Upper lobe of left lung (tissue), 6 donors: ENCODE measurements at regions not wholly inside any gene's neighbourhood (a gene's known extent, or its start where the extent isn't known, plus 50 kb on each side); places are given as distances from the start of the nearest gene placed in this dataset.

Experiments
- ATAC-seq, 2 donors: fragments of 200-7000 bp; cut with Tn5 transposase; one replicate each; pipeline ENCODE4 v1.9.1; 2022; ENCODE audit warnings: mild to moderate bottlenecking in 2 of 2, moderate library complexity in 2 of 2; ENCODE audit not compliant: low FRiP score in 2 of 2
- DNase-seq, 2 donors: peaks; one replicate each; pipeline ENCODE4 v3.0.0-alpha.2; 2019 to 2020
- H3K27ac ChIP-seq, 4 donors: fragments of 200-600 bp; sonication (generic); one replicate each; pipeline ENCODE4 v1.5.1; 2016 to 2019
- H3K27me3 ChIP-seq, 4 donors: fragments of 200-600 bp; sonication (generic); one replicate each; pipeline ENCODE4 v1.5.1; 2017 to 2019
- H3K36me3 ChIP-seq, 4 donors: fragments of 200-600 bp; sonication (generic); one replicate each; pipeline ENCODE4 v1.5.1; 2016 to 2019
- H3K4me1 ChIP-seq, 4 donors: fragments of 200-600 bp; sonication (generic); one replicate each; pipeline ENCODE4 v1.5.1; 2018 to 2019
- H3K4me3 ChIP-seq, 4 donors: fragments of 200-600 bp; sonication (generic); one replicate each; pipeline ENCODE4 v1.5.1; 2017 to 2019; ENCODE audit warnings: mild to moderate bottlenecking in 2 of 4, moderate library complexity in 1 of 4
- H3K9me3 ChIP-seq, 4 donors: fragments of 200-600 bp; sonication (generic); one replicate each; pipeline ENCODE4 v1.5.1; 2018 to 2019
- EP300 ChIP-seq, 4 donors: sonication (generic); formaldehyde crosslinking; IDR thresholded peaks; one replicate each; pipeline ENCODE4 v1.5.1; 2017; ENCODE audit warnings: antibody characterized with exemption in 4 of 4, control low read depth in 2 of 4
- POLR2A ChIP-seq, 4 donors: fragments of 450-650 bp; IDR thresholded peaks; one replicate each; pipeline ENCODE4 v1.5.1; 2016 to 2017; ENCODE audit warnings: antibody characterized with exemption in 4 of 4, mild to moderate bottlenecking in 2 of 4
- POLR2AphosphoS5 ChIP-seq, 2 donors: sonication (generic); formaldehyde crosslinking; IDR thresholded peaks; one replicate each; pipeline ENCODE4 v1.5.1; 2017; ENCODE audit warnings: antibody characterized with exemption in 2 of 2
- WGBS, 2 donors: methylation state at CpG; one replicate each; pipeline ENCODE4 v1.1.5; 2017 to 2018; 5-methylcytosine and 5-hydroxymethylcytosine counted together
- TF ChIP-seq, protein P1 (sequence below), 6 experiments: fragments of 450-650 bp in 4 of 6; fragments of 200-600 bp in 2 of 6; sonication (generic) in 2 of 6; IDR thresholded peaks; one replicate each; pipeline ENCODE4 v1.5.1; 2016 to 2019; ENCODE audit warnings: antibody characterized with exemption in 6 of 6
- donor health status: DM: no; HTN: no; CAD: no; lungs with moderate emphysema.
- donor health status: DM: no; HTN: yes; CAD: no; lungs with severe emphysema.

DNA sequence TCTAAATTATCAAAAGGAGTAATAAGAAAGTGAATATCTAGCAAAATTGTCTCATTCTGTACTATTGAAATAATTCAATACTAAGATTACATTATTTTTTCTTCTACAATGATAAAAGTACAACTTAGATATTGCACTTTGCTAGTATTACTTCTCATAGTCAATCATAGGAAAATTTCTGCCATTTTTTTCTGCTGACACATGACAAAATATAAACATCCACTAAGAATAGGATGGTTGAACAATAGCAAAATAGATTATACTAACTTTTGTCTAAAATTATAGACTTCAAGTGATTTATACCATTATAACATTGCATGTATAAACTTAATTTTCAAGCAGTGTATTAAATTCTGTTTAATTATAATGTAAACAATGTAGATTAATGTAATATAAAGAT lies 540.2 kb downstream of the PDHA2 start:
- TF ChIP-seq, protein P1, sequence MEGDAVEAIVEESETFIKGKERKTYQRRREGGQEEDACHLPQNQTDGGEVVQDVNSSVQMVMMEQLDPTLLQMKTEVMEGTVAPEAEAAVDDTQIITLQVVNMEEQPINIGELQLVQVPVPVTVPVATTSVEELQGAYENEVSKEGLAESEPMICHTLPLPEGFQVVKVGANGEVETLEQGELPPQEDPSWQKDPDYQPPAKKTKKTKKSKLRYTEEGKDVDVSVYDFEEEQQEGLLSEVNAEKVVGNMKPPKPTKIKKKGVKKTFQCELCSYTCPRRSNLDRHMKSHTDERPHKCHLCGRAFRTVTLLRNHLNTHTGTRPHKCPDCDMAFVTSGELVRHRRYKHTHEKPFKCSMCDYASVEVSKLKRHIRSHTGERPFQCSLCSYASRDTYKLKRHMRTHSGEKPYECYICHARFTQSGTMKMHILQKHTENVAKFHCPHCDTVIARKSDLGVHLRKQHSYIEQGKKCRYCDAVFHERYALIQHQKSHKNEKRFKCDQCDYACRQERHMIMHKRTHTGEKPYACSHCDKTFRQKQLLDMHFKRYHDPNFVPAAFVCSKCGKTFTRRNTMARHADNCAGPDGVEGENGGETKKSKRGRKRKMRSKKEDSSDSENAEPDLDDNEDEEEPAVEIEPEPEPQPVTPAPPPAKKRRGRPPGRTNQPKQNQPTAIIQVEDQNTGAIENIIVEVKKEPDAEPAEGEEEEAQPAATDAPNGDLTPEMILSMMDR (IDR thresholded peaks at IDR 0.05) = no peak
- no peak for TF ChIP-seq POLR2A (IDR thresholded peaks at IDR 0.05)
- no peak for TF ChIP-seq POLR2AphosphoS5 (IDR thresholded peaks at IDR 0.05)
- TF ChIP-seq EP300 (IDR thresholded peaks at IDR 0.05) = no peak
- no peak overlapping the region for H3K27ac ChIP-seq
- DNase-seq = no peak
- no peaks in the 10 kb centered on the region for H3K36me3 ChIP-seq
- ATAC-seq = no peak
- peaks cover 0 to 4% (median 0%) of the 10 kb centered on the region in 4 donors for H3K9me3 ChIP-seq
- no peak overlapping the region for H3K4me3 ChIP-seq
- H3K4me1 ChIP-seq = no peaks in the 10 kb centered on the region
- no peaks in the 10 kb centered on the region for H3K27me3 ChIP-seq

DNA sequence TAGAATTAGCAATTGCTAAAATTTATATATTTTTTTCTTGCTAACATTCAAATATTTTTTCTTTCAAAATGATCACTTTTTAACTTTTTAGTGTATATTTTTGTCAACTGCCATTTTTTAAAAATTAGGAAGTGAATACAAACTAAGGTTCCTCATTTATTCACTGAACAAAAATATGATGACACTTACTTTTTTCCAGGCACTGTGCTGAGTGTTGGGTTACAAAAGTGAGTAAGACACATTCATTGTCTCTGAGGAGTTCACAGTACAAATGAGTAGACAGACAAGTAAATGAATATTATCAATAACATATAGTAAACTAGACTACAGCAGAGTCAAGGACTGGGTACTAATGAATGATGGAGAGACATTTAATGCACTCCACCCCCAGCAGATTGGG lies 543.5 kb downstream of the PDHA2 start:
- Histone ChIP-seq H3K36me3 (no peaks in the 10 kb centered on the region), H3K27me3 (no peaks in the 10 kb centered on the region), H3K4me3 (no peak overlapping the region), H3K9me3 (peaks cover 0 to 4% (median 0%) of the 10 kb centered on the region in 4 donors), H3K27ac (no peak overlapping the region), H3K4me1 (no peaks in the 10 kb centered on the region)
- no peak for DNase-seq
- ATAC-seq = no peak
- TF ChIP-seq, protein P1 (IDR thresholded peaks at IDR 0.05) = no peak
- TF ChIP-seq EP300 (IDR thresholded peaks at IDR 0.05) (no peak), POLR2A (IDR thresholded peaks at IDR 0.05) (no peak), POLR2AphosphoS5 (IDR thresholded peaks at IDR 0.05) (no peak)

DNA sequence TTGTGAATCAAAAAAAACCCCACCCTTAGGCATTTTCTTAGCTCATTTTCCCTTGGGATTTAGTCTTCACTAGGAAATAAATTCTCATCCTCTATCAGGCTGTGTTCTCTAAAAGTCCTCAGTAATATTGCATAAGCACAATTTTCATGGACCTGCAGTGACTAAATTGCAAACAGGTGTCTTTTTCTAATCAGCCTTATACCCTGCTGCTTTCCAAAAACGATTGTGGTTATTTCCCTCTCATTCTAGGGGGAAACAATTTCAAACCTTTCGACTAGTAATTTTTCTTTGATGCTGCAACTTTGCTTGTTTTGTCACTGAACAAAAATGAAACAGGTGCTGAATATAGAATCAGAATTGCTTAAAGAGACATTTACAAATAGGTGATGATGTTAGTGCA lies 549.9 kb downstream of the PDHA2 start:
- Histone ChIP-seq H3K4me1 (no peaks in the 10 kb centered on the region), H3K36me3 (no peaks in the 10 kb centered on the region), H3K27ac (no peak overlapping the region), H3K4me3 (no peak overlapping the region), H3K27me3 (no peaks in the 10 kb centered on the region), H3K9me3 (no peaks in the 10 kb centered on the region)
- ATAC-seq (no peak), DNase-seq (no peak)
- no peak for TF ChIP-seq POLR2AphosphoS5 (IDR thresholded peaks at IDR 0.05)
- no peak for TF ChIP-seq POLR2A (IDR thresholded peaks at IDR 0.05)
- TF ChIP-seq EP300 (IDR thresholded peaks at IDR 0.05) = no peak
- TF ChIP-seq, protein P1 (IDR thresholded peaks at IDR 0.05) = no peak
- 54 to 63% methylated on average over 2 of the region's 2 CpGs for WGBS, 2 donors

DNA sequence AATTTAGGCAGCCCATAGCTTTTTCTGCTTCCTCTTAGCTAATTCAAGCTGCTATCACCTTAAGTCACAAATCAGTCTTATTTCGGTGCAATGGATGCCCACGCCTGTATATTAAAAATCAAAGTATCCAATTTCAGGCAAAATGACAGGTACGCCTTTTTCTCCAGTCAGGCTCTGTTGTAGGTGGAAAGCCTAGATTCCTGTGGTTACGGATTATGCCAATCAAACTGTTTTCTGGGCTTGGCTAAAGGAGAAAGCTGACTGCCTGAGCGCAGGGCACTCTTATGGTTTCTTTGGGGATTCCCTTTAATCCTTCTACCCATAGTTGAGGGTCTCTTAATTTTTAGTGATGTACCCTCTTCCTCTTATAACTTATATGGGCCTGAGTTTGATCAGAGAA lies 550.5 kb downstream of the PDHA2 start:
- WGBS, 2 donors = 67 to 73% methylated on average over 5 of the region's 5 CpGs

DNA sequence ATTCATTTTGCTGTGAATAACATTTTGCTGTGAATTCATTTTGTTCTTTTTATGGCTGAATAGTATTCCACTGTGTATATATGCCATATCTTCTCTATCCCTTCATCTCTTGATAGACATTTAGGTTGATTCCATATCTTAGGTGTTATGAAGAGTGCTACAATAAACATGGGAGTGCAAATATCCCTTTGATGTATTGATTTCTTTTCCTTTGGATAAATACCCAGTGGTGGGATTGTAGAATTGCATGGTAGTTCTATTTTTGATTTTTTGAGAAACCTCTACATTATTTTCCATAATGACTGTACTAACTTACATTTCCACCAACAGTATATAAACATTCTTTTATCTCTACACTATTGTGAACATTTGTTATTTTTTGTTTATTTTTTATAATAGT lies 555.9 kb downstream of the PDHA2 start:
- Histone ChIP-seq H3K27ac (no peak overlapping the region), H3K9me3 (no peaks in the 10 kb centered on the region), H3K4me1 (no peaks in the 10 kb centered on the region), H3K4me3 (no peak overlapping the region), H3K27me3 (no peaks in the 10 kb centered on the region), H3K36me3 (no peaks in the 10 kb centered on the region)
- ATAC-seq = no peak
- DNase-seq = no peak
- TF ChIP-seq POLR2AphosphoS5 (IDR thresholded peaks at IDR 0.05) = no peak

More for the DNA sequence above, 550.5 kb downstream of the PDHA2 start:
- ATAC-seq (no peak), DNase-seq (no peak)
- Histone ChIP-seq H3K9me3 (no peaks in the 10 kb centered on the region), H3K4me1 (no peaks in the 10 kb centered on the region), H3K27ac (no peak overlapping the region), H3K27me3 (no peaks in the 10 kb centered on the region), H3K36me3 (no peaks in the 10 kb centered on the region), H3K4me3 (no peak overlapping the region)
- TF ChIP-seq, protein P1 (IDR thresholded peaks at IDR 0.05) = no peak
- TF ChIP-seq POLR2A (IDR thresholded peaks at IDR 0.05) (no peak), EP300 (IDR thresholded peaks at IDR 0.05) (no peak), POLR2AphosphoS5 (IDR thresholded peaks at IDR 0.05) (no peak)
